Glomerular endothelial cell (primary cell): ENCODE measurements at regions not wholly inside any gene's neighbourhood (a gene's known extent, or its start where the extent isn't known, plus 50 kb on each side); places are given as distances from the start of the nearest gene placed in this dataset.

Experiments used
- DNase-seq: peaks from one replicate; pipeline ENCODE4 v3.0.0-alpha.2; 2011; ENCODE audit warnings: low read depth, low spot score; ENCODE audit errors: extremely low read depth

GRCh38 chr9:22278426-22278825, 168.2 kb upstream of the DMRTA1 start:
- DNase-seq = no peak

GRCh38 chr9:22279636-22280035, 167.0 kb upstream of the DMRTA1 start:
- DNase-seq = no peak

GRCh38 chr9:22285066-22285465, 161.6 kb upstream of the DMRTA1 start:
- no peak for DNase-seq

- no peak for DNase-seq
Observed at GRCh38 chr9:22286661-22287060, 160.0 kb upstream of the DMRTA1 start.

- no peak for DNase-seq
Observed at GRCh38 chr9:22288661-22289060, 158.0 kb upstream of the DMRTA1 start.

- DNase-seq = peak; percentile 39
Observed at GRCh38 chr9:22307013-22307711, 139.5 kb upstream of the DMRTA1 start.

- DNase-seq = no peak
Observed at GRCh38 chr9:22308177-22308576, 138.4 kb upstream of the DMRTA1 start.

- DNase-seq = no peak
Observed at GRCh38 chr9:22316645-22317044, 130.0 kb upstream of the DMRTA1 start.

- no peak for DNase-seq
Observed at GRCh38 chr9:22331533-22331932, 115.1 kb upstream of the DMRTA1 start.

GRCh38 chr9:22332202-22332601, 114.4 kb upstream of the DMRTA1 start:
- no peak for DNase-seq

- DNase-seq = no peak
Observed at GRCh38 chr9:22337261-22337660, 109.4 kb upstream of the DMRTA1 start.

GRCh38 chr9:22342491-22343217, 104.0 kb upstream of the DMRTA1 start:
- no peak for DNase-seq

- DNase-seq = no peak
Observed at GRCh38 chr9:22343218-22343611, 103.4 kb upstream of the DMRTA1 start.

GRCh38 chr9:22354699-22355384, 91.8 kb upstream of the DMRTA1 start:
- no peak for DNase-seq

- no peak for DNase-seq
Observed at GRCh38 chr9:22356985-22357384, 89.6 kb upstream of the DMRTA1 start.

- no peak for DNase-seq
Observed at GRCh38 chr9:22363421-22363887, 83.2 kb upstream of the DMRTA1 start.

GRCh38 chr9:22373636-22374035, 73.0 kb upstream of the DMRTA1 start:
- no peak for DNase-seq

GRCh38 chr9:22374051-22374450, 72.6 kb upstream of the DMRTA1 start:
- no peak for DNase-seq

GRCh38 chr9:22379272-22379671, 67.4 kb upstream of the DMRTA1 start:
- DNase-seq = no peak

GRCh38 chr9:22381170-22381569, 65.5 kb upstream of the DMRTA1 start:
- DNase-seq = no peak

- no peak for DNase-seq
Observed at GRCh38 chr9:22382331-22382730, 64.3 kb upstream of the DMRTA1 start.

GRCh38 chr9:22383718-22384117, 62.9 kb upstream of the DMRTA1 start:
- no peak for DNase-seq
